RWPE1 (cell line): ENCODE measurements at regions not wholly inside any gene's neighbourhood (a gene's known extent, or its start where the extent isn't known, plus 50 kb on each side); places are given as distances from the start of the nearest gene placed in this dataset.

Experiments used
- CTCF ChIA-PET: fragments of 350-600 bp; sonication (Branson Sonifier 250); formaldehyde crosslinking; extraction: SDS; loops from one replicate; lab custom pipeline; 2021; lab: Yijun Ruan, JAX
- POLR2A ChIA-PET: fragments of 400-600 bp; formaldehyde crosslinking; extraction: SDS; loops from one replicate; lab custom pipeline; 2020; ENCODE audit warnings: antibody characterized with exemption; ENCODE audit not compliant: low non-redundant PET; lab: Yijun Ruan, JAX
- DNase-seq: peaks from one replicate; pipeline ENCODE4 v3.0.0; 2012; ENCODE audit warnings: low spot score
- H3K27ac ChIP-seq: fragments of 450-650 bp; 2 replicates; pipeline ENCODE4 v1.5.1; 2017
- TF ChIP-seq, protein P1 (sequence below): fragments of 450-650 bp; conservative IDR thresholded peaks from 2 replicates; pipeline ENCODE4 v1.5.1; 2017; ENCODE audit warnings: low read depth, mild to moderate bottlenecking

DNA sequence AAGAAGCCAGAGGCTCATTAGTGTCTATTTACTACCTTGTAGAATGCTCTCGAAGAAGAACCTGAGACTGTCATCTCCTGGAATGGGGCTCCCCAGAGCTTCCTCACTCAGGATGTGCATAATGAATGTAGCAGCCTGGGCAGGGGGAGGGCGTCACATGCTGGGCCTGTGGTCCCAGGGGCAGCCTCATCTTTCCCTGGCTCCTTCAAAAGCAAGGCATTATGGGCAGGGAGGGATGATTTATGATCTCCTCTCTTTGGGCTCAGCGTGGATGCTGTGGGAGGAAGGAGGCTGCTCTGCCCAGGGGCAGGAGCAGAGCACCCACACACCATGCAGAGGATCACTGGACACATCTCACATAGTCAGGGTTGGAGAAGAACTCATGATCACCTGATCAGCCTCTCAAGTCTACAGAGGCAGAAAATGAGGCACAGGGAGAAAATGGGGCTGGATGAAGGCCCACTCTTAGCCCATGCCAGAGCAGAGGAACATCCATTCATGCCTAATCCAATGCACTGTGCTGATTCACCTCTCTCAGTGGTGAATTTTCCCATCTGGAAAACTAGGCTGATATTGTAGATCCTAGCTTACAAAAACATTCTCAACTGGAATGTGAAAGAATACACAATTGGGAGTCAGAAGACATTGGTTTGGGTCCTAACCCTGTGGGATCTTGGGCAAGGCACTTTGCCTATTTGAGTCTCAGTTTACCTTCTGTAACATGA lies 173.7 kb downstream of the CARTPT start:
- DNase-seq: no peak
- ChIA-PET POLR2A (no interaction called here), CTCF (interaction anchor here (0.7 kb wide), 1 partner anchor 387 kb away, joined by 3 read pairs; no protein-coding TSS in a partner anchor)
- TF ChIP-seq, protein P1, sequence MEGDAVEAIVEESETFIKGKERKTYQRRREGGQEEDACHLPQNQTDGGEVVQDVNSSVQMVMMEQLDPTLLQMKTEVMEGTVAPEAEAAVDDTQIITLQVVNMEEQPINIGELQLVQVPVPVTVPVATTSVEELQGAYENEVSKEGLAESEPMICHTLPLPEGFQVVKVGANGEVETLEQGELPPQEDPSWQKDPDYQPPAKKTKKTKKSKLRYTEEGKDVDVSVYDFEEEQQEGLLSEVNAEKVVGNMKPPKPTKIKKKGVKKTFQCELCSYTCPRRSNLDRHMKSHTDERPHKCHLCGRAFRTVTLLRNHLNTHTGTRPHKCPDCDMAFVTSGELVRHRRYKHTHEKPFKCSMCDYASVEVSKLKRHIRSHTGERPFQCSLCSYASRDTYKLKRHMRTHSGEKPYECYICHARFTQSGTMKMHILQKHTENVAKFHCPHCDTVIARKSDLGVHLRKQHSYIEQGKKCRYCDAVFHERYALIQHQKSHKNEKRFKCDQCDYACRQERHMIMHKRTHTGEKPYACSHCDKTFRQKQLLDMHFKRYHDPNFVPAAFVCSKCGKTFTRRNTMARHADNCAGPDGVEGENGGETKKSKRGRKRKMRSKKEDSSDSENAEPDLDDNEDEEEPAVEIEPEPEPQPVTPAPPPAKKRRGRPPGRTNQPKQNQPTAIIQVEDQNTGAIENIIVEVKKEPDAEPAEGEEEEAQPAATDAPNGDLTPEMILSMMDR: no peak
- no peak overlapping the region for H3K27ac ChIP-seq

DNA sequence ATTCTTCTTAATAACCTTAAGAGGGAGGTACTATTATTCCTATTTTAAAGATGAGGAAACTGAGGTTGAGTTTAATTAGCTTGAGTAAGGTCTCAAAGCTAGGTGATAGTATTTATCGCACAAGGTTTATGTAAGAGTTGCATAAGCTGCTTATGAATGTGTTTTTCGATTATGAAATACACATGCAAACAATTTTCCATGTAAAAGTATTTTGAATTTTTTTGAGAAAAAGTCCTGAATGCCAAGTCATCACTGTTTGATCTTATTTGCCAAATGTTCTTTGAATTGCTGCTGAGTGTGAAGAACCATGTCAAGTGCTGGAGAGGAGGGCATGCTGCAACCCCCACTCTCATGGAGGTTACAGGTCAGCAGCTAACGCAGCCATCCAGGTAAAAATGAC lies 174.4 kb downstream of the CARTPT start:
- no peak for DNase-seq
- CTCF ChIA-PET: no interaction called here
- no peak overlapping the region for H3K27ac ChIP-seq
- TF ChIP-seq, protein P1: no peak
- POLR2A ChIA-PET: no interaction called here

DNA sequence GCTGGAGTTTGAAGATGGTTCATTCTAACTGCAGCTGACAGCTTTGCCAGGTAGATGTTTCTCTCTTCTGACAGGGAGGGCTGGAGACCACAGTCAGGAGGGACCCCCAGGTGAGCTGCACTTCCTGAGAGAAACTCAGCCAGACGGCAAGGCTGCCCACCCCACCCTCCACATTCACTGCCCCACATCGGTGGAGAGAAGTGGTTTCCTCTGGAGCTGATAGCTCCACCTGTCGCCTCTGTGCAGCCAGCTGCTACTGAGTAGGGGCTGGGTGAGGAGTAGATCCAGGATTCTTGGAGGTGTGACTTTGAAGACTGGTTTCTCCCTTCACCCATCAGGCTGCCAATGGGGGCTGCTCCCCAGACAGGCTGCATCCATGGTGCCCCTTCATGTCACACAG lies 175.0 kb downstream of the CARTPT start:
- TF ChIP-seq, protein P1: no peak
- H3K27ac ChIP-seq: no peak overlapping the region
- ChIA-PET POLR2A (no interaction called here), CTCF (interaction anchor here (0.6 kb wide), 1 partner anchor 932 kb away, joined by 3 read pairs; no protein-coding TSS in a partner anchor)
- DNase-seq: no peak

GRCh38 chr5:71895546-71895945 lies 176.5 kb downstream of the CARTPT start:
- POLR2A ChIA-PET: no interaction called here
- no peak overlapping the region for H3K27ac ChIP-seq
- CTCF ChIA-PET: no interaction called here

DNA sequence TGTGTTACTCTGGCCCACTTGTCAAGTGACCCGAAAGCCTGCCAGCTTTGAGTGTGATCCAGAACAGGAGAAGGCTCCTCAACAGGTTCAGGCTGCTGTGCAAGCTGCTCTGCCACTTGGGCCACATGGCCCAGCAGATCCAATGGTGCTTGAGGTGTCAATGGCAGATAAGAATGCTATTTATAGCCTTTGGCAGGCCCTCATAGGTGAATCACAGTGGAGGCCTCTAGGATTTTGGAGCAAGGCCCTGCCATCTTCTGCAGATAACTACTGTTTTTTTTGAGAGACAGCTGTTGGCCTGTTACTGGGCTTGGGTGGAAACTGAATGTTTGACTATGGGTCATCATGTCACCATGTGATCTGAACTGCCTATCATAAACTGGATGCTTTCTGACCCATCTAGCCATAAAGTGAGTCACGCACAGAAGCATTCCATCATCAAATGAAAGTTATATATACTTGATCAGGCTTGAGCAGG lies 180.8 kb downstream of the CARTPT start:
- H3K27ac ChIP-seq: peak overlapping the region; percentile 63
- TF ChIP-seq, protein P1: no peak
- ChIA-PET POLR2A (no interaction called here), CTCF (no interaction called here)
- DNase-seq: no peak

More at GRCh38 chr5:71895546-71895945, 176.5 kb downstream of the CARTPT start:
- TF ChIP-seq, protein P1: no peak
- DNase-seq: no peak

- no peak for DNase-seq
- POLR2A ChIA-PET: interaction anchor here (0.6 kb wide), 1 partner anchor 18 kb away, joined by 7 read pairs; no protein-coding TSS in a partner anchor
- no peak overlapping the region for H3K27ac ChIP-seq
- CTCF ChIA-PET: interaction anchor here (0.6 to 0.7 kb wide), 3 partner anchors 55 to 434 kb away, joined by 3 to 4 read pairs (median 3); no protein-coding TSS in a partner anchor
- TF ChIP-seq, protein P1: no peak
These were observed 184.7 kb downstream of the CARTPT start for GRCh38 chr5:71903808-71904207.
